HAP-1 (cell line): ENCODE measurements at regions not wholly inside any gene's neighbourhood (a gene's known extent, or its start where the extent isn't known, plus 50 kb on each side); places are given as distances from the start of the nearest gene placed in this dataset.
A peak's percentile ranks its signal among the peaks of the same experiment; 100 is the strongest.

Experiments
- DNase-seq, 2 experiments: peaks; one replicate each; pipeline ENCODE4 v3.0.0-alpha.2; 2016 to 2020; ENCODE audit warnings: low spot score in 2 of 2
- H3K27me3 ChIP-seq: fragments of 250-450 bp; sonication (Bioruptor Pico); 2 replicates; pipeline ENCODE4 v1.5.1; 2020; ENCODE audit warnings: low read depth, mild to moderate bottlenecking, moderate library complexity
- H3K36me3 ChIP-seq: fragments of 250-450 bp; sonication (Bioruptor Pico); replicated peaks from 2 replicates; pipeline ENCODE4 v1.5.1; 2020; ENCODE audit warnings: mild to moderate bottlenecking
- H3K4me1 ChIP-seq: fragments of 250-450 bp; sonication (Bioruptor Pico); 2 replicates; pipeline ENCODE4 v1.5.1; 2020; ENCODE audit warnings: mild to moderate bottlenecking
- H3K4me3 ChIP-seq: fragments of 250-450 bp; sonication (Bioruptor Pico); 2 replicates; pipeline ENCODE4 v1.5.1; 2020; ENCODE audit warnings: mild to moderate bottlenecking, moderate library complexity
- H3K9me3 ChIP-seq: fragments of 250-450 bp; sonication (Bioruptor Pico); 2 replicates; pipeline ENCODE4 v1.5.1; 2020; ENCODE audit warnings: mild to moderate bottlenecking, moderate library complexity
- in situ Hi-C: fragments of 300-500 bp; cut with MboI; formaldehyde crosslinking; loops from 3 replicates; pipeline ENCODE4 v1.14.3; 2020; ENCODE audit warnings: low sequenced_read_pairs, inconsistent platforms, mixed read lengths

- Histone ChIP-seq H3K4me3 (no peak overlapping the region), H3K9me3 (no peaks in the 10 kb centered on the region), H3K27me3 (peaks cover 3% of the 10 kb centered on the region; the same call in 1 of the 2 replicates), H3K36me3 (no peaks in the 10 kb centered on the region), H3K4me1 (peaks cover 10% of the 10 kb centered on the region)
- peak in 1 of 2 experiments; percentile 64 for DNase-seq
- in situ Hi-C loops = no loop called here
These were observed 392.9 kb upstream of the ROBO2 start for GRCh38 chr3:76646921-76647562.

GRCh38 chr3:76651784-76652183 lies 388.1 kb upstream of the ROBO2 start:
- H3K4me1 ChIP-seq = peaks cover 18% of the 10 kb centered on the region
- H3K27me3 ChIP-seq = peaks cover 9% of the 10 kb centered on the region
- in situ Hi-C loops = no loop called here
- no peaks in the 10 kb centered on the region for H3K9me3 ChIP-seq
- no peaks in the 10 kb centered on the region for H3K36me3 ChIP-seq
- DNase-seq = no peak
- H3K4me3 ChIP-seq = no peak overlapping the region

DNA sequence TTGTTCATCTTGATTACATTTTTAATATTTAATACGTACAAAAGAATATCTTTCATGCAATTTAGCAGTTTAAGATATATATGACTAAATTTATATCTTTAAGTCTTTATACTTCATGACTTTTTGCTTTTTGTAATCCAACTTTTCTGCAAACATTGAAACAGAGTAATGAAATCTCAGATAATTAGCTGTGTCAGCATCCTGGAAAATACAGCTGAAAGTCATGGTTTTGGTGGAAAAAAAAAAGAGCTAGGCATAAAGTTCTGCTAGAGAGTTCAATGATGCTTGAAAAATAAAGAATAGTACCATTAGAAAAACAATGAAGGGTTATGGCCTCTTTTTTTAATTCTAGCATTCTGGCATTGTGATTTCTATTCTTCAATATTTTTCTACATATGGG lies 387.4 kb upstream of the ROBO2 start:
- DNase-seq = no peak
- Histone ChIP-seq H3K4me1 (peaks cover 18% of the 10 kb centered on the region), H3K9me3 (no peaks in the 10 kb centered on the region), H3K36me3 (no peaks in the 10 kb centered on the region), H3K4me3 (no peak overlapping the region), H3K27me3 (peaks cover 9% of the 10 kb centered on the region)
- in situ Hi-C loops = no loop called here

DNA sequence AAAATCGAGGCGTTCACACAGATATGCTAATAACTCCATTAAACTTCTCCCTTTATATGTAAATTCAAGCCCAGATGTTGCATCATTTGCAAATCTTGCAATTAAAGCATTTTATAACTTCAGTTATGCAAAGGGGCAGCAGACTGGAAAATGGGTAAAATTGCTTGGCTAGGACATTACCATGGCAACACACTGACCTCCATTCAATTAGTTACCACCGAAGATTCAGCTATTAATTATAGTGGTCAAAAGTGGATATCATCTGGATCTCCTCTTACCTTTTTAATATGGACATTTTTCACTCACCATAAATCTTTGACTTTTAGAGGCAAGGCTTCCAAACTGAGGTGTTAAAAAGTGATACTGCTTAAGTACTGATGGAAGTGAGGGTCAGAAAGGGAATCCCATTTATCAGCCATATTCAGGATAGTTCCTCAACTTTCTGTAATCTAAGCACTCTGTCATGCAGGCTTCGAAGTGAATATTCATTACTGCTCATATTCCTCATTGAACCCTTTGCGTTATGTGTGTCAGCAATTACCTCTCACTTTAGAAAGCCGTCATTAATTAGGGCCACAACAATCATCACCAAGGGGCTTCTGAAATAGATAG lies 386.2 kb upstream of the ROBO2 start:
- no peaks in the 10 kb centered on the region for H3K36me3 ChIP-seq
- peaks cover 18% of the 10 kb centered on the region for H3K4me1 ChIP-seq
- H3K4me3 ChIP-seq = no peak overlapping the region
- H3K9me3 ChIP-seq = no peaks in the 10 kb centered on the region
- DNase-seq = peak in 1 of 2 experiments; percentile 26
- in situ Hi-C loops = no loop called here
- H3K27me3 ChIP-seq = peaks cover 9% of the 10 kb centered on the region

DNA sequence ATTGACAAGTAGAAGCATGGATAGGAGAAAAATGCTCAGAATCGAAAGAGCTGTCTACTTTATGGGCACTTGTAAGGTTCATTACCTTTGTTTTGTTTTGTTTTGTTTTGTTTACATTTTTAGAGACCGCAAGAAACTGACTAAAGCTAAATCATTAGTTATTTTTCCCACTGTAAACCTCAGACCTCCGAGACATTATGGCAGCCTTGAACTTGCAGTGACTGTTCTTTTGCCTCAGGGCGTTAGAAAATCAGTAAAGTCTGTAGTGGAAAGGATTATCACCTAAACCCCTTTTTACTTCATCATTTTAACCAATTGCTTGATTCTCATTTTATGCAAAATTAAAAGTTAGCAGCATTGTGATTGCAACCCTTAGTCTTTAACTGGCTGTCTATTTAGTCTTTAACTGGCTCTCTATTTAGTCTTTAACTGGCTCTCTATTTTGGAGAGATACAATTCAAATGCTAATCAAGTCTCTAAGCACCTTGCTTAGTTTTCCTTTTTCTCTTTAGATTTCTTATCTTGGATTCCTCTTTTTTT lies 383.3 kb upstream of the ROBO2 start:
- Histone ChIP-seq H3K4me3 (no peak overlapping the region), H3K9me3 (no peaks in the 10 kb centered on the region), H3K36me3 (no peaks in the 10 kb centered on the region), H3K4me1 (peaks cover 27% of the 10 kb centered on the region), H3K27me3 (peaks cover 6% of the 10 kb centered on the region)
- in situ Hi-C loops = no loop called here
- DNase-seq = peak; percentile 52 to 97

- Histone ChIP-seq H3K4me1 (peaks cover 33% of the 10 kb centered on the region), H3K36me3 (no peaks in the 10 kb centered on the region), H3K4me3 (no peak overlapping the region), H3K27me3 (peaks cover 6% of the 10 kb centered on the region; the same call in 1 of the 2 replicates), H3K9me3 (no peaks in the 10 kb centered on the region)
- no peak for DNase-seq
- in situ Hi-C loops = no loop called here
These were observed 382.0 kb upstream of the ROBO2 start for GRCh38 chr3:76657909-76658308.

DNA sequence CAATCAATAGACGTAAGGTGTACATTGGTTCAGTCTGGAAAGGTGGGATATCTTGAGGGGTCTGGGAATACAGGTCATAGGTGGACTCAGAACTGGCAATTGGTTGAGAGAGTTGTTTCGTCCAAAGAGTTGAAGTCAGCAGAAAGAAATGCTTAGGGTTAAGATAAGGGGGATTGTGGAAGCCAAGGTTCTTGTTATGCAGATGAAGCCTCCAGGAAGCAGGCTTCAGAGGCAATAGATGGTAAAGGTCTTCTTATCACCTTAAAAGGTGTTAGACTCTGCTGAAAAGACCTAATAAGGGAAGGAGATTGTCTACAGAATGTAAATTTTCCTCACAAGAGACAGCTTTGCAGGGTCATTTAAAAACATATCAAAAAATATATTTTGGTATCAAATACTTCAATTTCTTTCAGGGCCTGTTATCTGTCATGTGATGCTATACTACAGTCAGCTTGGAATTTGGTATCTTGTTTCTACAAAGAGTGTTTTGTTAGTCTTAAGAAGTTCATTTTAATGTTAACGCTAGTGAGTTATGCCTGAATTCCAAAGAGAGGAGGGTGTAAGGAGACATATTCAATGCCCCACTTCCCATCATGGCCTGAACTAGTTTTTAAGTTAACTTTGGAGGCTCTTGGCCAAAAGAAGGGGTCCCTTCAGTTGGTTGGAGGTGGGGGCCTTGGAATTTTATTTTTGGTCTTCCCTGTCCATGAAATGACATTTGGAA lies 378.2 kb upstream of the ROBO2 start:
- no peaks in the 10 kb centered on the region for H3K9me3 ChIP-seq
- in situ Hi-C loops = no loop called here
- DNase-seq = peak in 1 of 2 experiments; percentile 28
- no peaks in the 10 kb centered on the region for H3K27me3 ChIP-seq
- no peak overlapping the region for H3K4me3 ChIP-seq
- H3K36me3 ChIP-seq = no peaks in the 10 kb centered on the region
- H3K4me1 ChIP-seq = peaks cover 15% of the 10 kb centered on the region

GRCh38 chr3:76664816-76665215 lies 375.1 kb upstream of the ROBO2 start:
- DNase-seq = no peak
- Histone ChIP-seq H3K4me3 (no peak overlapping the region), H3K9me3 (no peaks in the 10 kb centered on the region), H3K27me3 (no peaks in the 10 kb centered on the region), H3K36me3 (no peaks in the 10 kb centered on the region), H3K4me1 (peaks cover 15% of the 10 kb centered on the region)
- in situ Hi-C loops = no loop called here

DNA sequence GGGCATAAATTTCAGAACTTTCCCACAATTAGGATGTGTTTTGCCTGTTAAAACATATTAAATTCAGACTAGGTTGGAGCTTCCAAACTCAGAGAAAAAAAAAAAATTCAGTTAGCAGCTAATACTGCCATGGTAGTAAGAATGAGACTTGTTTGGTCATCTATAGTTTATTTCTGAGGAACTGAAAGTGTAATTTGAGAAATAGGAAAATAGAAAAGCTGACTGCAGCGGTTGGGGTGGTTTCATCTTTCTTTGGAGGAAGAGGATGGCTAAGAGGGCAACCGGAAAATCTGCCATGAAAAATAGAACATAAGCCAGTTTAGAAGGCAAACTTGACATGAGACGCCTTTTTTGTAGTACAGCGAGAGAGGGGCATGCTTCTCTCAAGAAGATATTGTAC lies 371.2 kb upstream of the ROBO2 start:
- Histone ChIP-seq H3K4me3 (no peak overlapping the region), H3K4me1 (no peaks in the 10 kb centered on the region), H3K9me3 (no peaks in the 10 kb centered on the region), H3K36me3 (no peaks in the 10 kb centered on the region), H3K27me3 (no peaks in the 10 kb centered on the region)
- in situ Hi-C loops = no loop called here
- no peak for DNase-seq

- no peak for DNase-seq
- Histone ChIP-seq H3K27me3 (no peaks in the 10 kb centered on the region), H3K4me3 (no peak overlapping the region), H3K36me3 (no peaks in the 10 kb centered on the region), H3K4me1 (no peaks in the 10 kb centered on the region), H3K9me3 (no peaks in the 10 kb centered on the region)
- in situ Hi-C loops = no loop called here
These were observed 370.6 kb upstream of the ROBO2 start for GRCh38 chr3:76669322-76669721.

DNA sequence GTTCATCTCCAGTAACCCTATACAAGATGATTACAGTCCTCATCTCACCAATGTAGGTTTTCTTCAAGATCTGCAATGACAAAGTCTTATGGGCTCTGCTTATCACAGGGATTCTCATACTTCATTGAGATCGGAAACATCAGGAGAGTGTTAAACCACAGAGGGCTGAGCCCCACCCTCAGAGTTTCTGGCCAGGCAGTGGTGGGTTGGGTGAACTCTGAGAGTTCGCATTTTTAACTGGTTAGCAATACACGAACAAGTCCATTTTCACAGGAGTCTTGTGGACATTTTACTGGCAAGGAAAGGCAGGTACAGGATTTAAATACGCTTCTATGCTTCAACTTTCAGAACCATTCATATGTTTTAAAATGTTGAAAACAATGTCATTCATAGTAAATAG lies 366.7 kb upstream of the ROBO2 start:
- no peak for DNase-seq
- H3K9me3 ChIP-seq = no peaks in the 10 kb centered on the region
- H3K4me3 ChIP-seq = no peak overlapping the region
- H3K4me1 ChIP-seq = no peaks in the 10 kb centered on the region; the same call in 1 of the 2 replicates
- no peaks in the 10 kb centered on the region for H3K36me3 ChIP-seq
- in situ Hi-C loops = no loop called here
- H3K27me3 ChIP-seq = no peaks in the 10 kb centered on the region

DNA sequence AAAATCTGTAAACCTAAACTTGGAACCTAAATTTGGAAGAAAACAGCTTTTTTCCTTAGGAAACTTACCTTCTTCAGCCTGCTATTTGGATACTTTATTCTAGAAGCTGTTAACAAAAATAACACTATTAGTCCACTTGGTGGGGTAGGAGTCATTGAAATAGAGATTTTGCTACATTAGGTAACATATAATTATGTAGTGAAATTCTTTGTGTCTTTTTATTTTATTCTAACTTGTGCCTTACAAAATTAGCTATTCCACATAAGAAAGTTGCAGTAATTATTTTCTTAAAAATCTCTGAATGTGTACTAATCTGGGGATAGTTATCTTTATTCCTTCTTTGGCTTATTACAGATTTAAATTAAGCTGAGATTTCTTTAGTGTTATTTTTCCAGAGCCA lies 360.4 kb upstream of the ROBO2 start:
- peak in 1 of 2 experiments; percentile 53 for DNase-seq

GRCh38 chr3:76683256-76683655 lies 356.6 kb upstream of the ROBO2 start:
- Histone ChIP-seq H3K4me1 (no peaks in the 10 kb centered on the region), H3K9me3 (no peaks in the 10 kb centered on the region), H3K36me3 (no peaks in the 10 kb centered on the region), H3K4me3 (no peak overlapping the region), H3K27me3 (no peaks in the 10 kb centered on the region)
- no peak for DNase-seq
- in situ Hi-C loops = no loop called here

More for the DNA sequence above, 360.4 kb upstream of the ROBO2 start:
- Histone ChIP-seq H3K27me3 (no peaks in the 10 kb centered on the region), H3K4me3 (no peak overlapping the region), H3K4me1 (no peaks in the 10 kb centered on the region; the same call in 1 of the 2 replicates), H3K36me3 (no peaks in the 10 kb centered on the region), H3K9me3 (no peaks in the 10 kb centered on the region)
- in situ Hi-C loops = no loop called here

DNA sequence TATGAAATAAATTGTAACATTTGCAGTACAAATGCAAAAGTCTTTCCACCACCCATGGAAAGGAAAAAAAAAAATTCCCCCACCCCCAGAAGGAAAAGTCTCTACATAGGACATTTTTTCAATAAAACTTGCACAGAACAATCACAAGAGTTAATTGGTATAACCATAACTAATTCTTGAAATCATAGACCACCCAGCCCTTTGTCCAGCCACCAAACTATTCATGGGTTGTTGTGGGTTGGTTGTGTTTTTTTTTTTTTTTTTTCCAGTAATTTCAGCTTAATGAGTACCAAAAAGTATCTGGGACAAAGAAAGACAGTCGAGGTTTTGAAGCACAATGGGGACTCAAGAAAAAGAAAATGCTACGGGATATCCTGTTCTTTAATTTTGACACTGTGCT lies 355.0 kb upstream of the ROBO2 start:
- Histone ChIP-seq H3K9me3 (no peaks in the 10 kb centered on the region), H3K4me1 (no peaks in the 10 kb centered on the region), H3K4me3 (no peak overlapping the region), H3K27me3 (no peaks in the 10 kb centered on the region), H3K36me3 (no peaks in the 10 kb centered on the region)
- in situ Hi-C loops = no loop called here
- no peak for DNase-seq
